CD14-positive monocyte (primary cell): ENCODE measurements at regions not wholly inside any gene's neighbourhood (a gene's known extent, or its start where the extent isn't known, plus 50 kb on each side); places are given as distances from the start of the nearest gene placed in this dataset.
A peak's percentile ranks its signal among the peaks of the same experiment; 100 is the strongest.

Source experiments
- DNase-seq, 3 donors: peaks; one replicate each; pipeline ENCODE4 v3.0.0-alpha.2; 2011 to 2022
- H2AFZ ChIP-seq: 2 replicates; pipeline ENCODE4 v1.6.0; 2012; ENCODE audit warnings: mild to moderate bottlenecking, low read depth, low read length, inconsistent platforms; ENCODE audit not compliant: insufficient read depth, poor library complexity, severe bottlenecking
- H3K27ac ChIP-seq, 2 donors: 1 replicate in 1 of 2; 2 replicates in 1 of 2; pipeline ENCODE4 v1.5.1; 2012 to 2013; ENCODE audit warnings: low read length in 2 of 2, control low read depth in 1 of 2, inconsistent platforms in 1 of 2, low read depth in 1 of 2, mild to moderate bottlenecking in 1 of 2
- H3K27me3 ChIP-seq, 2 donors: one replicate each; pipeline versions ENCODE4 v1.6.0 to v1.6.1; 2011 to 2013; ENCODE audit warnings: low read length in 2 of 2; ENCODE audit not compliant: control insufficient read depth in 2 of 2, insufficient read depth in 2 of 2
- H3K36me3 ChIP-seq, 2 donors: replicated peaks in 1 of 2; 1 replicate in 1 of 2; 2 replicates in 1 of 2; pipeline versions ENCODE4 v1.5.1 to v1.6.1; 2012 to 2013; ENCODE audit warnings: low read length in 2 of 2, control low read depth in 1 of 2, inconsistent platforms in 1 of 2, mild to moderate bottlenecking in 1 of 2; ENCODE audit not compliant: insufficient read depth in 2 of 2, control insufficient read depth in 1 of 2
- H3K4me1 ChIP-seq, 2 donors: 1 replicate in 1 of 2; 2 replicates in 1 of 2; pipeline versions ENCODE4 v1.5.1 to v1.6.1; 2012 to 2013; ENCODE audit warnings: low read length in 2 of 2, control low read depth in 1 of 2, inconsistent platforms in 1 of 2, mild to moderate bottlenecking in 1 of 2, moderate library complexity in 1 of 2; ENCODE audit not compliant: insufficient read depth in 2 of 2, control insufficient read depth in 1 of 2
- H3K4me2 ChIP-seq: replicated peaks from 2 replicates; pipeline ENCODE3; 2012; ENCODE audit warnings: low read length, moderate library complexity, mild to moderate bottlenecking; ENCODE audit not compliant: poor library complexity, severe bottlenecking; ENCODE audit errors: extremely low read depth
- H3K4me3 ChIP-seq, 3 experiments: fragments of 200-600 bp in 1 of 3; sonication (generic) in 1 of 3; replicated peaks in 1 of 3; 1 replicate in 2 of 3; 2 replicates in 1 of 3; pipeline ENCODE4 v1.5.1; 2011 to 2013; ENCODE audit warnings: low read length in 3 of 3, mild to moderate bottlenecking in 3 of 3, control low read depth in 2 of 3, low read depth in 2 of 3, inconsistent platforms in 1 of 3, moderate library complexity in 1 of 3
- H3K79me2 ChIP-seq: 2 replicates; pipeline ENCODE4 v1.6.0; 2012; ENCODE audit warnings: mild to moderate bottlenecking, control low read depth, inconsistent platforms, low read length, moderate library complexity; ENCODE audit not compliant: insufficient read depth
- H3K9ac ChIP-seq: 2 replicates; pipeline ENCODE4 v1.6.0; 2017; ENCODE audit warnings: low read length, mild to moderate bottlenecking; ENCODE audit not compliant: insufficient read depth, poor library complexity, severe bottlenecking
- H3K9me3 ChIP-seq, 2 donors: replicated peaks in 1 of 2; 1 replicate in 1 of 2; 2 replicates in 1 of 2; pipeline versions ENCODE4 v1.5.1 to v1.6.1; 2012 to 2013; ENCODE audit warnings: low read length in 2 of 2, control low read depth in 1 of 2; ENCODE audit not compliant: control insufficient read depth in 1 of 2, insufficient read depth in 1 of 2
- H4K20me1 ChIP-seq: 2 replicates; pipeline ENCODE4 v1.6.0; 2012; ENCODE audit warnings: mild to moderate bottlenecking, low read length, control low read depth, moderate library complexity; ENCODE audit not compliant: insufficient read depth
- H3K27ac Mint-ChIP-seq, 7 donors: one replicate each; pipeline ENCODE4 v1.8.0; 2020; ENCODE audit warnings: mild to moderate bottlenecking in 7 of 7, mixed read lengths in 7 of 7, moderate library complexity in 6 of 7, inconsistent platforms in 2 of 7
- H3K27me3 Mint-ChIP-seq, 3 donors: one replicate each; pipeline ENCODE4 v1.8.0; 2021 to 2022; ENCODE audit warnings: low read depth in 3 of 3, mild to moderate bottlenecking in 3 of 3, mixed read lengths in 3 of 3, moderate library complexity in 3 of 3, inconsistent platforms in 1 of 3
- H3K36me3 Mint-ChIP-seq, 2 donors: one replicate each; pipeline ENCODE4 v1.8.0; 2020; ENCODE audit warnings: mixed read lengths in 2 of 2, inconsistent platforms in 1 of 2, mild to moderate bottlenecking in 1 of 2
- H3K4me1 Mint-ChIP-seq: one replicate; pipeline ENCODE4 v1.8.0; 2020; ENCODE audit warnings: mild to moderate bottlenecking, mixed read lengths
- H3K4me3 Mint-ChIP-seq, 2 donors: one replicate each; pipeline ENCODE4 v1.8.0; 2020; ENCODE audit warnings: mild to moderate bottlenecking in 2 of 2, mixed read lengths in 2 of 2, moderate library complexity in 1 of 2
- H3K9me3 Mint-ChIP-seq, 7 donors: one replicate each; pipeline ENCODE4 v1.8.0; 2020 to 2022; ENCODE audit warnings: mixed read lengths in 7 of 7, mild to moderate bottlenecking in 6 of 7, moderate library complexity in 6 of 7, inconsistent platforms in 2 of 7
- CTCF ChIP-seq: fragments of 200-600 bp; IDR thresholded peaks from one replicate; pipeline ENCODE4 v1.8.0; 2022; ENCODE audit warnings: antibody characterized with exemption, mild to moderate bottlenecking
- WGBS: methylation state at CpG from one replicate; pipeline ENCODE4 v1.1.5; 2013; ENCODE audit warnings: missing lambda C conversion rate; ENCODE audit not compliant: insufficient coverage; 5-methylcytosine and 5-hydroxymethylcytosine counted together
- intact Hi-C, 2 donors: fragments of 100-400 bp; cut with micrococcal nuclease; formaldehyde crosslinking; loops; one replicate each; pipeline versions ENCODE4 v1.15.0 to v1.15.1; 2023

GRCh38 chr2:128732976-128733431 lies 414.3 kb upstream of the HS6ST1 start:
- peak; percentile 72 to 87 (median 80) for DNase-seq
- Histone ChIP-seq H3K27me3 (no peaks in the 10 kb centered on the region), H3K9me3 (no peaks in the 10 kb centered on the region), H3K79me2 (no peaks in the 10 kb centered on the region), H3K4me3 (peak overlapping the region in 1 of 3 experiments; percentile 1), H3K4me1 (peaks cover 45 to 56% of the 10 kb centered on the region in 2 donors), H3K27ac (peak overlapping the region in 1 of 2 donors; percentile 18), H3K4me2 (peak overlapping the region; percentile 24), H3K9ac (no peak overlapping the region), H2AFZ (no peak overlapping the region), H3K36me3 (no peaks in the 10 kb centered on the region), H4K20me1 (no peaks in the 10 kb centered on the region)
- H3K36me3 Mint-ChIP-seq, result peaks cover 0 to 2% of the 10 kb centered on the region in 2 donors
- H3K4me3 Mint-ChIP-seq, result peak overlapping the region in 1 of 2 donors; percentile 54
- peaks cover 0 to 6% (median 2%) of the 10 kb centered on the region in 7 donors for H3K9me3 Mint-ChIP-seq
- H3K4me1 Mint-ChIP-seq, result peaks cover 50% of the 10 kb centered on the region
- WGBS, result 0% methylated on average over 1 of the region's 4 CpGs
- H3K27me3 Mint-ChIP-seq, result peaks cover 0 to 8% (median 4%) of the 10 kb centered on the region in 3 donors
- H3K27ac Mint-ChIP-seq, result peak overlapping the region; percentile 79 to 94 (median 89)
- TF ChIP-seq CTCF, result no peak
- intact Hi-C loops, result loop anchor here (10.0 kb wide), 2 partner anchors 218 to 568 kb away; no protein-coding TSS in a partner anchor

GRCh38 chr2:128733450-128733849 lies 414.8 kb upstream of the HS6ST1 start:
- Mint-ChIP-seq H3K27me3 (peaks cover 0 to 10% (median 4%) of the 10 kb centered on the region in 3 donors), H3K4me3 (peak overlapping the region in 1 of 2 donors; percentile 54), H3K36me3 (peaks cover 0 to 2% of the 10 kb centered on the region in 2 donors), H3K4me1 (peaks cover 47% of the 10 kb centered on the region), H3K9me3 (peaks cover 0 to 6% (median 2%) of the 10 kb centered on the region in 7 donors), H3K27ac (peak overlapping the region; percentile 62 to 94 (median 82))
- no peak for TF ChIP-seq CTCF
- intact Hi-C loops, result loop anchor here (10.0 kb wide), 2 partner anchors 219 to 569 kb away; no protein-coding TSS in a partner anchor
- no peaks in the 10 kb centered on the region for H3K27me3 ChIP-seq
- H3K36me3 ChIP-seq, result no peaks in the 10 kb centered on the region
- 47% methylated on average over 3 of the region's 5 CpGs for WGBS
- H3K4me3 ChIP-seq, result peak overlapping the region in 1 of 3 experiments; percentile 1
- no peaks in the 10 kb centered on the region for H3K9me3 ChIP-seq
- H4K20me1 ChIP-seq, result no peaks in the 10 kb centered on the region
- H3K27ac ChIP-seq, result peak overlapping the region in 1 of 2 donors; percentile 18
- peaks cover 45 to 52% of the 10 kb centered on the region in 2 donors for H3K4me1 ChIP-seq
- no peak overlapping the region for H3K9ac ChIP-seq
- peak overlapping the region; percentile 24 for H3K4me2 ChIP-seq
- H2AFZ ChIP-seq, result no peak overlapping the region
- H3K79me2 ChIP-seq, result no peaks in the 10 kb centered on the region
- DNase-seq, result no peak
